GM10248 (cell line): ENCODE measurements at regions not wholly inside any gene's neighbourhood (a gene's known extent, or its start where the extent isn't known, plus 50 kb on each side); places are given as distances from the start of the nearest gene placed in this dataset.

Source experiments
- CTCF ChIA-PET: fragments of 300-600 bp; sonication (Branson Sonifier 250); formaldehyde crosslinking; extraction: SDS; loops from one replicate; lab custom pipeline; 2021; ENCODE audit warnings: antibody characterized with exemption; lab: Yijun Ruan, JAX
- POLR2A ChIA-PET: fragments of 350-650 bp; sonication (Branson Sonifier 250); formaldehyde crosslinking; extraction: SDS; loops from one replicate; lab custom pipeline; 2020; ENCODE audit warnings: antibody characterized with exemption; lab: Yijun Ruan, JAX
- DNase-seq: peaks from one replicate; pipeline ENCODE4 v3.0.0; 2012; ENCODE audit errors: extremely low spot score
- CTCF ChIP-seq: IDR thresholded peaks from 2 replicates; pipeline ENCODE4 v1.5.1; 2012; ENCODE audit warnings: mild to moderate bottlenecking, low read depth; ENCODE audit errors: extremely low read depth, missing control alignments, control extremely low read depth

GRCh38 chr12:124627956-124628355 is 60.5 kb upstream of the NCOR2 start:
- ChIA-PET CTCF (no interaction called here), POLR2A (no interaction called here)
- DNase-seq: no peak
- no peak for TF ChIP-seq CTCF

GRCh38 chr12:124626971-124627411 is 59.6 kb upstream of the NCOR2 start:
- TF ChIP-seq CTCF: no peak
- ChIA-PET CTCF (no interaction called here), POLR2A (no interaction called here)
- no peak for DNase-seq

- TF ChIP-seq CTCF: no peak
- no peak for DNase-seq
- CTCF ChIA-PET: no interaction called here
- POLR2A ChIA-PET: interaction anchor here (0.6 kb wide), 1 partner anchor 287 kb away, joined by 4 read pairs; no protein-coding TSS in a partner anchor
These were observed 58.7 kb upstream of the NCOR2 start for GRCh38 chr12:124625867-124626675.

GRCh38 chr12:124624823-124625222 is 57.4 kb upstream of the NCOR2 start:
- no peak for TF ChIP-seq CTCF
- POLR2A ChIA-PET: no interaction called here
- no peak for DNase-seq
- CTCF ChIA-PET: no interaction called here

- ChIA-PET CTCF (interaction anchor here (1.2 kb wide), 1 partner anchor 10 kb away, joined by 3 read pairs; no protein-coding TSS in a partner anchor), POLR2A (no interaction called here)
- no peak for TF ChIP-seq CTCF
- no peak for DNase-seq
These were observed 56.1 kb upstream of the NCOR2 start for GRCh38 chr12:124623344-124624035.

GRCh38 chr12:124622764-124623163 is 55.4 kb upstream of the NCOR2 start:
- DNase-seq: no peak
- ChIA-PET CTCF (interaction anchor here (1.2 kb wide), 1 partner anchor 10 kb away, joined by 3 read pairs; no protein-coding TSS in a partner anchor), POLR2A (no interaction called here)
- TF ChIP-seq CTCF: no peak
